HEK293 (cell line): ENCODE measurements at regions not wholly inside any gene's neighbourhood (a gene's known extent, or its start where the extent isn't known, plus 50 kb on each side); places are given as distances from the start of the nearest gene placed in this dataset.

Experiments
- CTCF ChIA-PET: fragments of 350-600 bp; formaldehyde crosslinking; extraction: SDS; loops from one replicate; lab custom pipeline; 2021; ENCODE audit warnings: antibody characterized with exemption; lab: Yijun Ruan, JAX
- POLR2A ChIA-PET: fragments of 300-600 bp; formaldehyde crosslinking; extraction: SDS; loops from one replicate; lab custom pipeline; 2020; ENCODE audit warnings: antibody characterized with exemption, inconsistent platforms; lab: Yijun Ruan, JAX
- H3K27ac ChIP-seq: fragments of 200-500 bp; sonication (Bioruptor generic); 2 replicates; pipeline ENCODE4 v1.5.1; 2014; ENCODE audit warnings: low read depth, low read length, control low read depth, inconsistent platforms; ENCODE audit errors: extremely low read depth
- H3K36me3 ChIP-seq, 2 experiments: fragments of 200-500 bp in 1 of 2; sonication (Bioruptor generic) in 1 of 2; 1 replicate in 1 of 2; 2 replicates in 1 of 2; pipeline ENCODE4 v1.5.1; 2014 to 2017; ENCODE audit warnings: inconsistent platforms in 2 of 2, low read length in 2 of 2; ENCODE audit not compliant: control insufficient read depth in 2 of 2, insufficient read depth in 1 of 2
- H3K4me1 ChIP-seq: fragments of 200-500 bp; sonication (Bioruptor generic); 2 replicates; pipeline ENCODE4 v1.5.1; 2014; ENCODE audit warnings: mild to moderate bottlenecking, low read length, inconsistent platforms; ENCODE audit not compliant: control insufficient read depth, insufficient read depth
- H3K4me3 ChIP-seq: 2 replicates; pipeline ENCODE4 v1.5.1; 2011; ENCODE audit warnings: low read depth, mild to moderate bottlenecking, control low read depth, low read length, moderate library complexity
- H3K9me3 ChIP-seq: fragments of 200-500 bp; sonication (Bioruptor generic); 2 replicates; pipeline ENCODE4 v1.5.1; 2014; ENCODE audit warnings: low read depth, low read length, inconsistent platforms; ENCODE audit not compliant: control insufficient read depth, insufficient read depth
- PRDM6 ChIP-seq: fragments of 450-650 bp; formaldehyde crosslinking; IDR thresholded peaks from 2 replicates; pipeline ENCODE4 v1.5.1; 2017; ENCODE audit warnings: missing biosample characterization, missing genetic modification characterization
- RBAK ChIP-seq: fragments of 450-650 bp; formaldehyde crosslinking; IDR thresholded peaks from 2 replicates; pipeline ENCODE4 v1.5.1; 2016; ENCODE audit warnings: missing biosample characterization, missing genetic modification characterization
- REPIN1 ChIP-seq: fragments of 450-650 bp; formaldehyde crosslinking; IDR thresholded peaks from 2 replicates; pipeline ENCODE4 v1.5.1; 2017; ENCODE audit warnings: missing biosample characterization, missing genetic modification characterization, low read depth
- ZBTB20 ChIP-seq: fragments of 450-650 bp; formaldehyde crosslinking; IDR thresholded peaks from 2 replicates; pipeline ENCODE4 v1.5.1; 2016; ENCODE audit warnings: missing biosample characterization, missing genetic modification characterization
- ZFP37 ChIP-seq: fragments of 450-650 bp; formaldehyde crosslinking; IDR thresholded peaks from 2 replicates; pipeline ENCODE4 v1.5.1; 2016; ENCODE audit warnings: missing biosample characterization, missing genetic modification characterization
- ZNF132 ChIP-seq: fragments of 450-650 bp; formaldehyde crosslinking; IDR thresholded peaks from 2 replicates; pipeline ENCODE4 v1.5.1; 2017; ENCODE audit warnings: missing biosample characterization, missing genetic modification characterization, borderline replicate concordance
- ZNF211 ChIP-seq: fragments of 450-650 bp; formaldehyde crosslinking; IDR thresholded peaks from 2 replicates; pipeline ENCODE4 v1.5.1; 2016; ENCODE audit warnings: low read depth, missing biosample characterization, missing genetic modification characterization
- ZNF302 ChIP-seq: fragments of 450-650 bp; formaldehyde crosslinking; IDR thresholded peaks from 2 replicates; pipeline ENCODE4 v1.5.1; 2016; ENCODE audit warnings: missing biosample characterization, missing genetic modification characterization, low read depth
- ZNF416 ChIP-seq: fragments of 450-650 bp; formaldehyde crosslinking; IDR thresholded peaks from 2 replicates; pipeline ENCODE4 v1.5.1; 2016; ENCODE audit warnings: missing biosample characterization, missing genetic modification characterization
- ZNF510 ChIP-seq: fragments of 450-650 bp; formaldehyde crosslinking; IDR thresholded peaks from 2 replicates; pipeline ENCODE4 v1.5.1; 2018; ENCODE audit warnings: mild to moderate bottlenecking, missing genetic modification characterization, missing biosample characterization; ENCODE audit not compliant: insufficient replicate concordance
- ZNF558 ChIP-seq: fragments of 450-650 bp; formaldehyde crosslinking; IDR thresholded peaks from 2 replicates; pipeline ENCODE4 v1.5.1; 2016; ENCODE audit warnings: missing biosample characterization, missing genetic modification characterization
- ZNF561 ChIP-seq: fragments of 450-650 bp; IDR thresholded peaks from 2 replicates; pipeline ENCODE4 v1.5.1; 2018; ENCODE audit warnings: missing biosample characterization, missing genetic modification characterization, borderline replicate concordance
- ZNF624 ChIP-seq: fragments of 450-650 bp; formaldehyde crosslinking; IDR thresholded peaks from 2 replicates; pipeline ENCODE4 v1.5.1; 2017; ENCODE audit warnings: missing biosample characterization, missing genetic modification characterization
- ZNF629 ChIP-seq: fragments of 450-650 bp; formaldehyde crosslinking; IDR thresholded peaks from 2 replicates; pipeline ENCODE4 v1.5.1; 2017; ENCODE audit warnings: missing biosample characterization, missing genetic modification characterization
- ZNF660 ChIP-seq: fragments of 450-650 bp; IDR thresholded peaks from 2 replicates; pipeline ENCODE4 v1.5.1; 2018; ENCODE audit warnings: missing biosample characterization, mild to moderate bottlenecking, missing genetic modification characterization
- ZNF692 ChIP-seq: fragments of 450-650 bp; formaldehyde crosslinking; IDR thresholded peaks from 2 replicates; pipeline ENCODE4 v1.5.1; 2016; ENCODE audit warnings: missing biosample characterization, missing genetic modification characterization
- ZNF785 ChIP-seq: fragments of 450-650 bp; formaldehyde crosslinking; IDR thresholded peaks from 2 replicates; pipeline ENCODE4 v1.5.1; 2016; ENCODE audit warnings: missing biosample characterization, missing genetic modification characterization
- TF ChIP-seq, protein P1 (sequence below): fragments of 450-650 bp; formaldehyde crosslinking; IDR thresholded peaks from 2 replicates; pipeline ENCODE4 v1.5.1; 2016; ENCODE audit warnings: missing biosample characterization, missing genetic modification characterization
- TF ChIP-seq, protein P2 (sequence below): fragments of 450-650 bp; formaldehyde crosslinking; IDR thresholded peaks from 2 replicates; pipeline ENCODE4 v1.5.1; 2017; ENCODE audit warnings: missing biosample characterization, missing genetic modification characterization

GRCh38 chr6:102686461-102686860 lies 1293.0 kb downstream of the GRIK2 start (continued):
- TF ChIP-seq ZNF660 (tag by site-specific recombination) = no peak
- TF ChIP-seq, protein P1, sequence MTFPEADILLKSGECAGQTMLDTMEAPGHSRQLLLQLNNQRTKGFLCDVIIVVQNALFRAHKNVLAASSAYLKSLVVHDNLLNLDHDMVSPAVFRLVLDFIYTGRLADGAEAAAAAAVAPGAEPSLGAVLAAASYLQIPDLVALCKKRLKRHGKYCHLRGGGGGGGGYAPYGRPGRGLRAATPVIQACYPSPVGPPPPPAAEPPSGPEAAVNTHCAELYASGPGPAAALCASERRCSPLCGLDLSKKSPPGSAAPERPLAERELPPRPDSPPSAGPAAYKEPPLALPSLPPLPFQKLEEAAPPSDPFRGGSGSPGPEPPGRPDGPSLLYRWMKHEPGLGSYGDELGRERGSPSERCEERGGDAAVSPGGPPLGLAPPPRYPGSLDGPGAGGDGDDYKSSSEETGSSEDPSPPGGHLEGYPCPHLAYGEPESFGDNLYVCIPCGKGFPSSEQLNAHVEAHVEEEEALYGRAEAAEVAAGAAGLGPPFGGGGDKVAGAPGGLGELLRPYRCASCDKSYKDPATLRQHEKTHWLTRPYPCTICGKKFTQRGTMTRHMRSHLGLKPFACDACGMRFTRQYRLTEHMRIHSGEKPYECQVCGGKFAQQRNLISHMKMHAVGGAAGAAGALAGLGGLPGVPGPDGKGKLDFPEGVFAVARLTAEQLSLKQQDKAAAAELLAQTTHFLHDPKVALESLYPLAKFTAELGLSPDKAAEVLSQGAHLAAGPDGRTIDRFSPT = no peak
- TF ChIP-seq ZNF624 (tag by site-specific recombination) = no peak
- TF ChIP-seq ZNF510 (tag by site-specific recombination) = no peak

- Histone ChIP-seq H3K27ac (no peak overlapping the region), H3K4me3 (no peak overlapping the region), H3K36me3 (no peaks in the 10 kb centered on the region), H3K9me3 (no peaks in the 10 kb centered on the region), H3K4me1 (no peaks in the 10 kb centered on the region)
- TF ChIP-seq ZNF561 (tag by site-specific recombination) (no peak), PRDM6 (tag by site-specific recombination) (no peak), REPIN1 (tag by site-specific recombination) (no peak), ZBTB20 (tag by site-specific recombination) (no peak), ZFP37 (tag by site-specific recombination) (no peak), ZNF416 (tag by site-specific recombination) (no peak), ZNF785 (tag by site-specific recombination) (no peak), ZNF629 (tag by site-specific recombination) (no peak), RBAK (tag by site-specific recombination) (no peak), ZNF132 (tag by site-specific recombination) (no peak), ZNF211 (tag by site-specific recombination) (no peak), ZNF302 (tag by site-specific recombination) (no peak), ZNF558 (tag by site-specific recombination) (no peak), ZNF692 (no peak)
- TF ChIP-seq, protein P2, sequence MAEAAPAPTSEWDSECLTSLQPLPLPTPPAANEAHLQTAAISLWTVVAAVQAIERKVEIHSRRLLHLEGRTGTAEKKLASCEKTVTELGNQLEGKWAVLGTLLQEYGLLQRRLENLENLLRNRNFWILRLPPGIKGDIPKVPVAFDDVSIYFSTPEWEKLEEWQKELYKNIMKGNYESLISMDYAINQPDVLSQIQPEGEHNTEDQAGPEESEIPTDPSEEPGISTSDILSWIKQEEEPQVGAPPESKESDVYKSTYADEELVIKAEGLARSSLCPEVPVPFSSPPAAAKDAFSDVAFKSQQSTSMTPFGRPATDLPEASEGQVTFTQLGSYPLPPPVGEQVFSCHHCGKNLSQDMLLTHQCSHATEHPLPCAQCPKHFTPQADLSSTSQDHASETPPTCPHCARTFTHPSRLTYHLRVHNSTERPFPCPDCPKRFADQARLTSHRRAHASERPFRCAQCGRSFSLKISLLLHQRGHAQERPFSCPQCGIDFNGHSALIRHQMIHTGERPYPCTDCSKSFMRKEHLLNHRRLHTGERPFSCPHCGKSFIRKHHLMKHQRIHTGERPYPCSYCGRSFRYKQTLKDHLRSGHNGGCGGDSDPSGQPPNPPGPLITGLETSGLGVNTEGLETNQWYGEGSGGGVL (tag by site-specific recombination) = no peak
- ChIA-PET CTCF (no interaction called here), POLR2A (no interaction called here)
Measured at GRCh38 chr6:102680413-102680812, 1286.9 kb downstream of the GRIK2 start.
